CD4-positive, alpha-beta T cell treated with Interleukin-1 beta for 1 hour (primary cell): ENCODE measurements at regions not wholly inside any gene's neighbourhood (a gene's known extent, or its start where the extent isn't known, plus 50 kb on each side); places are given as distances from the start of the nearest gene placed in this dataset.

Experiments used
- DNase-seq, 2 donors: peaks; one replicate each; pipeline ENCODE4 v3.0.0-alpha.2; 2020 to 2022

GRCh38 chr5:158433634-158434033 is 574.7 kb upstream of the CLINT1 start:
- DNase-seq = no peak

GRCh38 chr5:158431369-158432029 is 572.6 kb upstream of the CLINT1 start:
- DNase-seq = no peak

GRCh38 chr5:158430798-158431167 is 571.8 kb upstream of the CLINT1 start:
- DNase-seq = no peak

- DNase-seq = no peak
These were observed 571.3 kb upstream of the CLINT1 start for GRCh38 chr5:158430166-158430797.

- DNase-seq = no peak
These were observed 570.6 kb upstream of the CLINT1 start for GRCh38 chr5:158429564-158429963.

- no peak for DNase-seq
These were observed 564.8 kb upstream of the CLINT1 start for GRCh38 chr5:158423623-158424200.

GRCh38 chr5:158422653-158423515 is 563.9 kb upstream of the CLINT1 start:
- no peak for DNase-seq

- DNase-seq = no peak
These were observed 562.4 kb upstream of the CLINT1 start for GRCh38 chr5:158421319-158421718.

GRCh38 chr5:158419186-158419585 is 560.2 kb upstream of the CLINT1 start:
- no peak for DNase-seq

GRCh38 chr5:158414780-158415179 is 555.8 kb upstream of the CLINT1 start:
- no peak for DNase-seq

GRCh38 chr5:158414333-158414762 is 555.4 kb upstream of the CLINT1 start:
- DNase-seq = no peak

GRCh38 chr5:158413122-158413680 is 554.3 kb upstream of the CLINT1 start:
- DNase-seq = no peak

- DNase-seq = no peak
These were observed 552.0 kb upstream of the CLINT1 start for GRCh38 chr5:158410976-158411375.

- DNase-seq = no peak
These were observed 550.6 kb upstream of the CLINT1 start for GRCh38 chr5:158409507-158409906.

- no peak for DNase-seq
These were observed 548.9 kb upstream of the CLINT1 start for GRCh38 chr5:158407824-158408195.

- DNase-seq = no peak
These were observed 548.2 kb upstream of the CLINT1 start for GRCh38 chr5:158406884-158407823.

- no peak for DNase-seq
These were observed 539.6 kb upstream of the CLINT1 start for GRCh38 chr5:158398360-158399201.

GRCh38 chr5:158397278-158397677 is 538.3 kb upstream of the CLINT1 start:
- no peak for DNase-seq

- no peak for DNase-seq
These were observed 535.2 kb upstream of the CLINT1 start for GRCh38 chr5:158394102-158394501.

GRCh38 chr5:158393457-158393856 is 534.5 kb upstream of the CLINT1 start:
- no peak for DNase-seq

GRCh38 chr5:158392753-158393152 is 533.8 kb upstream of the CLINT1 start:
- no peak for DNase-seq
